Psoas muscle (tissue), 7 donors: ENCODE measurements at regions not wholly inside any gene's neighbourhood (a gene's known extent, or its start where the extent isn't known, plus 50 kb on each side); places are given as distances from the start of the nearest gene placed in this dataset.
"Not testable (repeated sequence)": the region's sequence is repeated elsewhere in the genome, so short reads cannot be mapped to it uniquely, and the experiment has no call there.

ENCODE experiments used
- ATAC-seq, 4 donors: fragments of 200-7000 bp; cut with Tn5 transposase; one replicate each; pipeline ENCODE4 v1.9.1; 2020; ENCODE audit warnings: moderate library complexity in 3 of 4, mild to moderate bottlenecking in 2 of 4
- DNase-seq, 2 donors: peaks; one replicate each; pipeline ENCODE4 v3.0.0-alpha.2; 2020
- H3K27ac ChIP-seq: fragments of 200-600 bp; one replicate; pipeline ENCODE4 v1.8.0; 2022
- H3K27me3 ChIP-seq, 3 donors: fragments of 200-600 bp in 1 of 3; one replicate each; pipeline versions ENCODE4 v1.6.1 to v1.8.0; 2013 to 2022; ENCODE audit warnings: low read length in 2 of 3, mild to moderate bottlenecking in 2 of 3, moderate library complexity in 1 of 3; ENCODE audit not compliant: insufficient read depth in 3 of 3
- H3K36me3 ChIP-seq, 2 donors: fragments of 200-600 bp in 1 of 2; one replicate each; pipeline versions ENCODE4 v1.6.1 to v1.8.0; 2013 to 2022; ENCODE audit warnings: low read depth in 1 of 2, mild to moderate bottlenecking in 1 of 2, moderate library complexity in 1 of 2; ENCODE audit not compliant: insufficient read depth in 1 of 2
- H3K4me1 ChIP-seq: fragments of 200-600 bp; one replicate; pipeline ENCODE4 v1.8.0; 2022
- H3K4me3 ChIP-seq: fragments of 200-600 bp; one replicate; pipeline ENCODE4 v1.8.0; 2022; ENCODE audit warnings: mild to moderate bottlenecking
- H3K9me3 ChIP-seq: fragments of 200-600 bp; one replicate; pipeline ENCODE4 v1.8.0; 2022
- WGBS, 3 donors: extraction: QIAGEN DNeasy Blood & Tissue Kit; methylation state at CpG; one replicate each; pipeline versions ENCODE4 v1.1.6 to v1.1.7; 2013; 5-methylcytosine and 5-hydroxymethylcytosine counted together
- intact Hi-C, 2 donors: fragments of 100-400 bp; cut with DNase I; formaldehyde crosslinking; loops; one replicate each; pipeline versions ENCODE4 v1.11.0 to v1.14.2; 2022
- TF ChIP-seq, protein P1 (sequence below): fragments of 200-600 bp; IDR thresholded peaks from one replicate; pipeline ENCODE4 v1.8.0; 2022; ENCODE audit warnings: antibody characterized with exemption
- donor health status: healthy with polysubstance abuse.
- donor health status: DM: no; HTN: no; CAD: no; lungs with moderate emphysema.
- donor health status: Bipolar disorder and iron deficiency.
- donor health status: healthy.
- donor health status: DM: yes; HTN: yes; CAD: no.
- donor health status: DM: no; HTN: no; CAD: no.
- donor health status: DM: yes; HTN: yes; CAD: no.

DNA sequence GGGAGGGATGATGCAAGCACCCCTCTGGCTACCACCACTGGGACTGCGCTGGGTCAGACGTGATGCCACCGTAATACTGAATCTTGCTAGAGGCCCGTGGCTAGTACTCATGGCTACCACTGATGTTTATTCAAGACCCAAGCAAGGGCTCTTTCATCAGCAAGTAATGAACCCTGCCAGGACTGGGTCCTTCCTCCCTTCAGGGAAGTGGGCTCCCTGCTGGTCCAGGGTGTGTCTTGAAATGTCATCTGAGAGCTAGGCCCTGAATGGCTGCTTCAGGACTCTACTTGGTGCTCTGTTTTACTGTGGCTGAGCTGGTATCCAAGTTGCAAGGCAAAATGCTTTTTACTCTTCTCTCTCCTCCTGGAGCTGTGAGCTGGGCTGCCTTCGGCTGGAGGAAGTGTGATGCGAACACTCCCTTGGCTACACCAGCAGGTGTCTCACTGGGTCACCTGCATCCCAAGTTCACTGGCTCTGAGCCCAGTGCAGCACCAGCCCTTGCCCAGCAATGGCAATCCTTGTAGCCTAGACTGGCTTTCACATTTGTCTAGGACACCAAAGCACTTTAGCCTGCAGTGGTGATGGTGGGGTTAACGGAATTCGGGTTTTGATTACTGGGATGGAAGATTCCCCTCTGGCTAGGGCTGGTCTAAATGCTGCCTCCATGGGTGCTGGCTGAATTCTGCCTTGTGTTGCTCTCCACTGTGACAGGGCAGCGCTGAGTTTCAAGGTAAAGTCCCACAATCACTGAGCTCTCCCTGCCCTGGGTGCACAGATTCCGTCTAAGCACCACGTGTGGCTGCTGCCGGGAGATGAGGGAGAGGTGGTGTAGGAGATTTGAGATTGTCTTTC is 98.6 kb downstream of the USP22 start:
- peaks cover 0 to 2% (median 0%) of the 10 kb centered on the region in 3 donors for H3K27me3 ChIP-seq
- TF ChIP-seq, protein P1, sequence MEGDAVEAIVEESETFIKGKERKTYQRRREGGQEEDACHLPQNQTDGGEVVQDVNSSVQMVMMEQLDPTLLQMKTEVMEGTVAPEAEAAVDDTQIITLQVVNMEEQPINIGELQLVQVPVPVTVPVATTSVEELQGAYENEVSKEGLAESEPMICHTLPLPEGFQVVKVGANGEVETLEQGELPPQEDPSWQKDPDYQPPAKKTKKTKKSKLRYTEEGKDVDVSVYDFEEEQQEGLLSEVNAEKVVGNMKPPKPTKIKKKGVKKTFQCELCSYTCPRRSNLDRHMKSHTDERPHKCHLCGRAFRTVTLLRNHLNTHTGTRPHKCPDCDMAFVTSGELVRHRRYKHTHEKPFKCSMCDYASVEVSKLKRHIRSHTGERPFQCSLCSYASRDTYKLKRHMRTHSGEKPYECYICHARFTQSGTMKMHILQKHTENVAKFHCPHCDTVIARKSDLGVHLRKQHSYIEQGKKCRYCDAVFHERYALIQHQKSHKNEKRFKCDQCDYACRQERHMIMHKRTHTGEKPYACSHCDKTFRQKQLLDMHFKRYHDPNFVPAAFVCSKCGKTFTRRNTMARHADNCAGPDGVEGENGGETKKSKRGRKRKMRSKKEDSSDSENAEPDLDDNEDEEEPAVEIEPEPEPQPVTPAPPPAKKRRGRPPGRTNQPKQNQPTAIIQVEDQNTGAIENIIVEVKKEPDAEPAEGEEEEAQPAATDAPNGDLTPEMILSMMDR: peak; percentile 32
- H3K36me3 ChIP-seq: no peaks in the 10 kb centered on the region
- no peak overlapping the region for H3K4me3 ChIP-seq
- no peaks in the 10 kb centered on the region for H3K9me3 ChIP-seq
- ATAC-seq (peak in 3 of 4 donors; percentile 60 to 99 (median 68)), DNase-seq (no peak)
- no peak overlapping the region for H3K27ac ChIP-seq
- no peaks in the 10 kb centered on the region for H3K4me1 ChIP-seq
- 55 to 62% (median 61%) methylated on average over 12 of the region's 12 CpGs for WGBS, 3 donors
- intact Hi-C loops: loop anchor here in 1 of 2 donors (2.0 kb wide), 1 partner anchor 49 kb away; no protein-coding TSS in a partner anchor

DNA sequence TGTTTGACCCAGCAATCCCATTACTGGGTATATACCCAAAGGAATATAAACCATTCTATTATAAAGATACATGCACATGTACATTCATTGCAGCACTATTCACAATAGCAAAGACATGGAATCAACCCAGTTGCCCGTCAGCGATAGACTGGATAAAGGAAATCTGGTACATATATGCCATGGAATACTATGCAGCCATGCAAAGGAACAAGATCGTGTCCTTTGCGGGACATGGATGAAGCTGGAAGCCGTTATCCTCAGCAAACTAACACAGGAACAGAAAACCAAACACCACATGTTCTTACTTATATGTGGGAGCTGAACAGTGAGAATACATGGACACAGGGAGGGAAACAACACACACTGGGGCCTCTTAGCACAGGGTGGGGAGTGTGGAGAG is 95.1 kb downstream of the USP22 start:
- DNase-seq, H3K4me3 ChIP-seq, H3K36me3 ChIP-seq, intact Hi-C loops, H3K27ac ChIP-seq, ATAC-seq, H3K27me3 ChIP-seq, H3K9me3 ChIP-seq, H3K4me1 ChIP-seq: not testable (repeated sequence)
- 96 to 98% (median 98%) methylated on average over 5 of the region's 5 CpGs for WGBS, 3 donors

DNA sequence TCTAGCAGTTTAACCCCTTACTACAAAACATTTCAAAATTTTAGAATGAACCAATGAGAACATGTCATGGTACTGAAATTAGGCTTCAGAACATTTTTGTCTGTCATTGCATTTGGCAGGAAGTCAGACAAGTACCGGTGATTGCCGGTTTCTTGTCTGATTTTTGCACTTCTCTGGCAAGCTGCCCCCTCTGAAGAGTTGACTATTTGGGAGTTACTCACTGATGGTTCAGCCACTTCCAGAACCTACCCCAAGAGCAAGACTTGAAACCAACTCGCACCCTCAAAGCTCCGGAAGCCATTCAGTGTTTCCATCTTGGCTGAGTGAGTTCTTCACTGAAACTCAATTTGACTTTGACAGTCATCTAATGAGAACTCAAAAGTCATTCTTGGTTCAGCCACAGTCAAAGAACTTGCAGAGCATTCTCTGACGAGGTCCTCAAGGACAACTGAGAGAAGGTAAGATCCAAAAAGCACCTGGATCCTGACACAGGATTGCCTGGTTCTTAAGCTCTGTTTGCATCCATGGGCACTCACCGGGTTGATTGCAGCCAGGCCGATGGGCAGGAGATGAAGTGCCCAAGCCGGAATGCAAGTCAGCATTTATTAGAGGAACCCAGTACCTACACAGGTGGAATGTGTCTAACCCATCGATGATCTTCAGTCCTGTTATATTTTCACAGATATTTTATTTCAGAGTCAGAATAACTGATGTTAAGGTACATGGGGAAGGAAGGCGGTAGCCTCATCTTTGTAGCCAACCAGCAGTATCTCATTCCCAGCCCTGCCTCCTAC is 93.6 kb downstream of the USP22 start:
- no peaks in the 10 kb centered on the region for H3K4me1 ChIP-seq
- no peaks in the 10 kb centered on the region for H3K36me3 ChIP-seq
- TF ChIP-seq, protein P1: no peak
- no peak overlapping the region for H3K27ac ChIP-seq
- ATAC-seq (no peak), DNase-seq (no peak)
- intact Hi-C loops: no loop called here
- 62 to 76% (median 67%) methylated on average over 10 of the region's 10 CpGs for WGBS, 3 donors
- H3K27me3 ChIP-seq: peaks cover 0 to 6% (median 4%) of the 10 kb centered on the region in 3 donors
- H3K9me3 ChIP-seq: no peaks in the 10 kb centered on the region
- H3K4me3 ChIP-seq: no peak overlapping the region
